HG03378 (cell line): ENCODE measurements at regions not wholly inside any gene's neighbourhood (a gene's known extent, or its start where the extent isn't known, plus 50 kb on each side); places are given as distances from the start of the nearest gene placed in this dataset.
"Not testable (repeated sequence)": the region's sequence is repeated elsewhere in the genome, so short reads cannot be mapped to it uniquely, and the experiment has no call there.

Source experiments
- ATAC-seq: cut with Tn5 transposase; IDR thresholded peaks from one replicate; pipeline ENCODE4 v1.9.1; 2021; ENCODE audit warnings: mild to moderate bottlenecking, moderate library complexity; ENCODE audit not compliant: unreplicated experiment

DNA sequence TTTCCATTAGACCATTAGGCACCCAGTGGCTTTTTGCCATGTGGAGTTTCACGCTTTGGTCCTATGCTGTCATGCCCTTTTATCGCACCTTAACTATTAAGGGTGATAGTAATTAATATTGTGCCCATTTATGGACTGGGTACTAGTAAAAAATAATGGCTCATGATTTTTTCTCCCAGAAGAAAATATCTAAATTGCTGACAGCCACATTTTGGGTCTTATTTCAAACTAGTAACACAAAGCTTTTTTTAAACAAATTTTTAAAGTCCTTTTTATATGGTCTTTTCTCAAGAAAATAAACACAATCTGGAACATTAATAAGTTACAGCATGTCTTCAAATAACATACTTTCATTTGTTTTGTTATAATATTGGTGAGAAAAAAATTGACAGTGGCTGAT, 179.7 kb downstream of the ANKRD7 start:
- no peak for ATAC-seq

DNA sequence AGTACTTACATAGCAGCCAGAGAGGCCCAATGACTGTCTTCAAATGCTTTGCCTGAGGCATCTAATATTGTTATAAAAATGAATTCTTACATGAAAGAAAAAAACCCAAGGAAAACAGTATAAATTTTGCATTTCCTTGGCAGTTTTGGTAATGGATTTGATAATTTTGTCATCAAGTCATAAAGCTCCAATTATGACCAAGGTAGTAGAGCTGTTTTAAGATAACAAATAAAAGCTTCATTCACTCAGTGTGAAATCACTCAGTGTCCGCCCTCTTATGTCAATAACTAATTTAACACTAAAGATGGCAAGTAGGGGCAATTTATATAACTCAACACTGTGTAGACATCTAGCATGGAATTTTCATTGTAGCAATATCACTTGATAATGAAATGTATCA, 193.9 kb downstream of the ANKRD7 start:
- no peak for ATAC-seq

DNA sequence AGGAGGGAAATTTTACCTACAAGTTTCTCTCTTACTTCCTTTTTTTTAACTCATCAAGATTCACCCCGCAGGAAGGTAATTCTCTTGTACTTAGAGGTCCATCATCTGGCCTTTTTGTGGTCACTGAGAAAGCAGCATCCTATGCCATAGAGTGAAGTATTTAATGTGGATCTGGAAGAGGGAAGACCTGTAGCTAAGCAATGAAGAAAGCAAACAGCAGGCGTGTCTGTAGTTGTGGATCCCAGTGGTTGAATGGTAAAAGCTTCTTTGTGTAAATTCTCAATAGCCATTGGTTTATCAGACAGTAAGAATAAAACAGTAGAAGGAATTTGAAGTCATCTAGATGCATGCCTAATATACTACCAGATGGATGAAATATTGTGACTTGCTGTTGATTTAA, 196.4 kb downstream of the ANKRD7 start:
- no peak for ATAC-seq

DNA sequence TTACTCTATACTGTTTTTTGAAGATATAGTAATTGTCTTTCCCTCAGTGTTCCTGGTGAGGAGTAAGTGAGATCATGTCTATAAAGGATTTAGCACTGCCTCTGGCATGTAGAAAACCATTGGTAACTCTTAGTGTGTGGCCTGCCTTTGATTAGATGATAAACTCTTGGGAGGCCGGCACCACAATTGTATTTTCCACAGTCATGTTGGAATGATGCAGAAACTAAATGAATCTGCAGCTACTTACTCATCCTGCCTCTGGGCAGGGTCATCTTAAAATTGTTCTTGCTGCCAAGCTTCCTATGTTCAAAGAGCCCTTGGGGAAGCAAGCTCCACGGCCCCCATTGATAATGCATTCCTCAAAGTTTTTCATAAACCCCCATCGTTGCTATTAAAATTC, 204.6 kb downstream of the ANKRD7 start:
- no peak for ATAC-seq

DNA sequence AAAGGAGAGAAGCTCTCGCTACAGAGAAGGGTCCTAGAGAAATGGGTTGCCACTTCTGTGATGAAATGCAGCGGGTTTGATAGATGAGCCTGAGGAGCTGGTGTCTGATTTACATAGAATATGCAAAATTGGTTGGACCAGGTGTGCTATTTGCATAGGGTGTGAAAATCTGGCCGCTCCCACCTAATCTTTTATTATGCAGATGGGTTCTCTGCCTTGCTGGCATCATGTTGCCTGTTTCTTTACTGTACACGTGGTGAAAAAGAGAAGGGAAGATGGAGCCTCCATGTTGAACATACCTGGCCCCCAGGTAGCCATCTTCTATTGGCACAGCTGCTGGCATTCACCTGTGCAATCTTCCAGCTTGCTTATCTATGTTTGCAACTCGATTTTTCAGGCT, 212.2 kb downstream of the ANKRD7 start:
- ATAC-seq, result no peak

DNA sequence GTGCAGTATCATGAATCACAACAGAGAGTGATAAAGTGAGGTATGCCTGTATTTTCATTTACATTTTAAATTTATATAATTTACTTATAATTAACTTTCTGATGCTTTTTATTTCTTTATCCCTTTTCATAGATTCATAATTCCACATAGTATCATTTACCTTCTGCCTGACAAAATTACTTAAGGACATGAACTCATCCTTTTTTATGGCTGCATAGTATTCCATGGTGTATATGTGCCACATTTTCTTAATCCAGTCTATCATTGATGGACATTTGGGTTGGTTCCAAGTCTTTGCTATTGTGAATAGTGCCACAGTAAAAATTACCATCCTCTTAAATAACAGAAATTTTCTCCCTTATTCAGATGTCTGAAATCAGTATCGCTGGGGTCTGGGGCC, 224.5 kb downstream of the ANKRD7 start:
- not testable (repeated sequence) for ATAC-seq

DNA sequence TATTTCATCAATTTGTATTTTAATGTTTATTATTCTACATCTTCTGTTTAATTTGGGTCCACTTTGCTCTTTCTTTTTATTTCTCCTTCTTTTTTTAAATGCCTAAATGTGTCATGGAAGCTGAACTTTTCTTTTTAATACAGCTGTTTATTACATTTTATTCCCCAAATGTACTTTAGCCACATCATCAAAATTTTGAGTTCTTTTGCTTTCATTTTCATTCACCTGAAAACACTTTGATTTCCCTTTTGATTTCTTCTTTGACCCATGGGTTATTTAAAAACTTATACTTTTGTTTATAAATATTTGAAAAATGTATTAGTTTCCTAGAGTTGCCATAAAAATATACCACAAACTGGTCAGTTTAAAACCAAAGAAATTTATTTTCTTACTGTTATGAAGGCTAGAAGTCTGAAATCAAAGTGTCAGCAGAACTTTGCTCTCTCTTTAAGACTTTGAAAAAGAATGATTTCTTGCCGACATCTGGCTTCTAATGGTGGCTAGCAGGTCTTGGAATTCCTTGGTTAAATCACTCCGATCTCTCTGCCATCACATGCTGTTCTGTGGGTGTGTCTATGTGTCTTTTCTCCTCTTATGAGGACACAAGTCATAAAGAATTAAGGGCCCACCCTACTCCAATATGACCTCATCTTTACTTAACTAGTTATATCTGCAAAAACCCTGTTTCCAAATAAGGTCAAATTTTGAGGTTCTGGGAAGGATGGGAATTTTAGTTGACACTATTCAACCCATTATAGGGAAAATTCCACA, 225.5 kb downstream of the ANKRD7 start:
- ATAC-seq, result no peak

DNA sequence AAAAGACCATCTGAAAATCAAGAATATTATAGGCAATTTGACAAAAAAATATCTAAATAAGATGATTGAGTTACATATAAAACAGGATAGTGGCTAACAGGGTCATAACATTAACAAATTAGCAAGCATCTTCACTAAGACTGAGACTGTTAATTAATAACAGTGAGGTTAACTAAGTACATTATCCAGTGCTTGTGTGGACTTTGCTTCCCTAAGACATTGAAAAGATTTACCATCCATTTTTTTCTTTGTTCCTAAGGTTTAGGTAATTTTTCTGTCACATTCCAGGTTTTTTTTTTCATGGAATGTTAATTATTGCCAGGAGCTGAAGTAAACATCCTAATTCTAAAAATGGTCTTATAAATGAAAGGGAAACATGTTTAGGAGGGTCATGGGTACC, 227.6 kb downstream of the ANKRD7 start:
- no peak for ATAC-seq

DNA sequence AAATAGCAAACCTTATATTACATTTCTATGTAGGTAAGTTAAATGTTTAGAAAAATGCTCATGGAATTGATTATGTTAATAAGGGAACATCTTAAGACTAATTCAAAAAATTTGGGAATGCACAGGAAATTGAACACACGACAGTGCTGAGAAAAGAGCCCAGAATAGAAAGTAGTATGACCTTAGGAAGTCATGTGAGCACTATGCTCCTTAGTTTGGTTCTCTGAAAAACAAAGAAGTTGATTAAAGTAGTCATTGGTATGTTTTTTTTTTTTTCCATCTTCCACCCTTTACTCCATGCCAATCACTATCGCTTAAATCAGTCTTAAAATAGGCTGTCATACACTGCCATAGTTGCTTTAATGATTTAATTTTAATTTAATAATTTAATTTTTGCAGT, 242.9 kb downstream of the ANKRD7 start:
- no peak for ATAC-seq

DNA sequence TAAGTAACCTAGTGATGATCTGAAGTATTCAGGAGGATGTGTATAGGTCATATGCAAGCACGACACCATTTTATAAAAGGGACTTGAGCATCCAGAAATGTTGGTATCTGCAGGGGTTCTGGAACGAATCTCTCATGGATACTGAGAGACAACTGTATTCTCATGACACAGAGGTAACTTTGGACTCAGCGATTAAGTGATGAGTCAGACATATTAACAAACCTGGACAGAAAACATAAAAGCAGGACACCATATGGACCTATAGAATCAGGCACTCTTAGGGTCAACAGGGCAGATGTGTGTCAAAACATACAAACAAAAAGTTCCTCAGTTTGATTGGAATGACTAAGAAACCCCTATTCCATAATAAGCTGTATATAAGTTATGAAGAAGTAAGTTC, 248.1 kb downstream of the ANKRD7 start:
- no peak for ATAC-seq

DNA sequence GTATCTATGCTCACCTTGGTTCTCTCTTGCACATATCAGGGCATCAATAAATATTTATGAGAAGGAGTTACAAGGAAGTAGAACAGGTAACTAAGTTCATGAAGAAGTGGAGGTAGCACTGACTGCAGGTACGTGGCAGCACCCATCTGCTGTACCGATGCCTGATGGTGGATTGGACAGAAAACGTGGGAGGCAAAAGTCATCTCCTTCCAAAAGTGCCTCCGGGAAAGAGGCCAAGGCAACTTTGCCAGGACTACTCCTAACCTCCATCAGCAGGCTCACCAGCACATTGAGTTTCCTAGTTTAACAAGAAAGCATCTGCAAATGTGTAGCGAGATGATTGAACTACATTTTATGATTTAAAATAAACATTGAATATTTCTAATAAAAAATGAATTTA, 248.8 kb downstream of the ANKRD7 start:
- ATAC-seq, result no peak

DNA sequence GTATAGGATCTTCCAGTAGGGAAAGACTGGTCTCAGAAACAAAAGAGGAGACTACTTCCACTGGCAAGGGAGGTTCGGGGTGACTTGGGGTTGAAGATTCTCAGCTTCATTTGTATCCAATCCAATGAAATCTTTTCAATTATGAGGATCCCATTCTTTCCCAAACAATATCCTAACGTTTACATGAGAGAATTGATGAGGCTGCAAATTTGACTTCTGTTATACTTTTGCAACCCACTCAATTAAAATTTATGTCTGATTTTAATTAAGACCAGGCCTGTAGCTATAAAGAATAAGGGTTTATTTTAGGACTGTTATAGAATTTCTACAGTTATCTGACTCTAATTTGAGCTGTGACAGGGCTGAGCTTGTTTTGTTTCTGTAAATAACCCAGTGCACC, 251.5 kb downstream of the ANKRD7 start:
- ATAC-seq, result no peak

DNA sequence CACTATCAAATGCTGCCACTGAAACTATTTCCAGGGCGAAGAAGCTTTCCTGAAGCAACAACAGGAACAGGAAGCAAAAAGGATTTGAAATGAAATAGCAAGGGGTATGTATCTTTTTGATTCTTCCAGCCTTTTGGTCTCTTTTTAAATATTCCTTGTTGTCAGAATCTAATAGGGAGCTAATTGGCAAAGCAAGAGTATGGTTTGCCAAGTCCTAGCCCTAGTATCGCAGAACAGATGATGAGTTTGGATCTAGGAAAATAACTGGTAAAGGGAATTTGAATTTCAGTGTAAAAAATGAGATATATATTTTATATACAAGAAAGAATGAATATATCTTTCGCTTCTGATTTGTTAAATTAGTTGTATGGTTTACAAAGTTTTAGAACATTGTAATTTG, 252.5 kb downstream of the ANKRD7 start:
- no peak for ATAC-seq

DNA sequence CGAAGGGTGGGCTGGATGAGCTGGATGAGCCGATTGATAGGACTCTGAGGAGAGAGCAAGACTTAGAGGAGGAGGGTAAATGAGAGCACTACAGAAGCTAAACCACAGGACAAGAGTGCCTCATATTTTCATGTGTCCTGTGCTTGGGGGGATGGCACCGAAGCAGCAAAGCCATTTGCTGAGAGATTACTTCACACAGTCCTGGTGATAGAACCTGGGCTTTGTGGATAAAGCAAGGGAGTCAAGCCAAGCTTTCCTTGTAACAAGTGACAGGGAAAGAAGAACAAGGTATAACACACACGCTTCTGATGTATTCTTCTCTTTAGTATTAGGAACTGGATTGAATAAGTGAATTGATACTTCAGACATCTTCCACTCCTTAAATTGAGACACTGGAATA, 253.7 kb downstream of the ANKRD7 start:
- no peak for ATAC-seq

DNA sequence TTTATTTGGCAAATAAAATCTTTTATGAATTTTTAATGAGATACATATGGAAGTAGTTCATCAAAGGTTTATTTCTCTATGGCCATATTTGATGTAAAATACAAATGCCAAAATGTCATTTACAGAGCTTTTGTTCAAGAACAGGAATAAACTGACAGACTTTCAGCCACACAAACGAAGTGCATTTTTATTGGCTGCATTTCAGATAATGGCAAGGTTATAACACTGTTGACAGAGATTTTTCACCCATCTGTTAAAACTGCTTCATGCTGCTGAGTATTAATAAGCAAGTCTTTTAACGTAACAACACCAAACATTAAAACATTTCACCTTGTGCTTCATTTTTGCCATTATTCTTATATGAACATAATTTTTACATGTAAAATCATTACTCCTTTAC, 254.4 kb downstream of the ANKRD7 start:
- no peak for ATAC-seq

DNA sequence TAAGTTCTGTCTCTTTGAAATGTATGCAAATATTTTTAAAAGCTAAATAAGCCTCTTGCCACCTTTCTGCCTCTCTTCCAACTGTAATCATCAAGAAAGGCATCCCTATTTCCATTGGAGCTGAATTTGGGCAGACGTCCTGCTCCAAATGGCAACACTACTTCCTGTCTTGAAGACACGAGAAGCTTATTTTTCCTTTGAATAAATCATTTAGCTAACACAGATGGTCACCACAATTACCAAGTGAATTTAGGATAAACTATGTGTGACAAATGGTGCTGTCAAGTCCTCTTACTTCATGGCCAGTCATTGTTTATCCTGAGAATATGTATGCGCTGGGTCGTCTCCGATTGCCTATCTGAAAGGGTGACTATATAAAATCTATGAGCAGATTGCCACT, 268.0 kb downstream of the ANKRD7 start:
- no peak for ATAC-seq

DNA sequence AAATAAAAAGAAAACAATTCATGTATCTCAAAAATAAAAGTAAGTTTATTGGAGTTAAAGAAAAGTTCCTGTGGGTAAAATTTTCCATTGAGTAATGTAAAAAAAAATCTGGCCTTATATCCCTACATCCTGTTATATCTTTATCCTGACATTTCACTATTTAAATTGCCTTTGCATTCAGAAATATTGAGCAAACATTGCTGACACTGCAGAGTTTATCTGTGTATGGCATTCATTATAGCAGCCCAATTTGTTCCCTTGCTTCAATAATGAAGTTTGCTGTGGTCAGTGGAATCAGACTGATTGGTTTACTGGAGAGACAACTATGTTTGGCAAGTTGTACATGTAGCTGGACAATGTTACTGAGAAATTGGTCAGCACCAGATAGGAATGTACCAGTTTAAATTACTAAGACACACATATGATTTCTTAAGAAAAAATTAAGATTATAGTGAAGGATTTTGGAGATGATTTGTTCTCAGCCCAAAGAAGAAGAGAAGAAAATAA, 271.7 kb downstream of the ANKRD7 start:
- ATAC-seq, result no peak

DNA sequence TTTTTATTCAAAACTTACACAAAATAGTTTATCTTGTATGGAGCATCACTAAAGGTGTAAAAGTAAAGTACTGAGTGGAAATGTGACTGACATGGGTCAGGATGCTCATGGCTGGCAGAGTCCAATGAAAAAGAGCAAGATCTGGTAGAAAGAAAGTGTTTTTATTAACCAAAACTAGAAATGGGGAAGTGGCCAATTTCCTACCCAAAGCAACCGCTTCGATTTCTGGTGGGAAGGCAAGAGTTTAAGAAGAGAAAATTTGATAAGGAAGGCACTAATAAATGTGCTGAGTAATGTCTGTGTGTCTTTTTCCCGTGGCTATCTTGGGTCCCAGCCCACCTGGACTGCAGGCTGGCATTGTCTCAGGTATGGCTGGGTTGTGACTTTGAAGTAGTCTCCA, 277.7 kb downstream of the ANKRD7 start:
- ATAC-seq, result no peak

DNA sequence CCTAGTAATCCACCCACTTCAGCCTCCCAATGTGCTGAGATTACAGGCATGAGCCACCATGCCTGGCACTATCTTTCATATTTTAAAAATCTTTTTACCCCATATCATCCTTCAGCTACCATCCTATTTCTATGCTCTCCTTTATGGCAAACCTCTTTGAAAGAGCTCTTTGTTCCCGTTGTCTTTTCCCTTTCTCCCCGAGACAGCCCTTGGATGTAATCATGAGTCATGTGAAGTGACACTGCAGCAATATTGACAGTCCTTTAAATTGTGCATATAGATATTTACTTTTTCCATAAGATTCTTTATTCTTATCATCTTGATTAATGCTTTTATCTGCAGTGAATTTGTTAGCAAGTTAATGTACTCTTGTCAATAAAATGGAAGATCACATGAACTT, 286.6 kb downstream of the ANKRD7 start:
- no peak for ATAC-seq

DNA sequence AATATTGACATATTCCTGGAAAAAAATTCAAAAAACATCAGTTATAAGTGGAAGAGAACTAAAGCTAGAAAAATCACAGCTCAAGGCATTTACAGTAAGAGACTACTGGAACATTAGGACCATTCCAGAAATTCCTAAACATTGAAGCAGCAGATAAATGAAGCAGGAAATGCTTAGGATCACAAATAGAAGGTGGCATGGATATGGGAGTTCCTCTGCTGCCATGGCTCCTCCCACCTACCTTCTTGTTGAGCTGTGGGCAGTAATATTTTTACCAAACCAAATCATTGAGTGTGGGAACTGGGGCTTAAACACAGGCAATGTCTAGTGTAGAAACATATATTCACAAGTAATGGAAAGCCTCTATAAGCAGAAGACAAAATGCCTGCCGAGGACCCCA, 292.8 kb downstream of the ANKRD7 start:
- no peak for ATAC-seq

DNA sequence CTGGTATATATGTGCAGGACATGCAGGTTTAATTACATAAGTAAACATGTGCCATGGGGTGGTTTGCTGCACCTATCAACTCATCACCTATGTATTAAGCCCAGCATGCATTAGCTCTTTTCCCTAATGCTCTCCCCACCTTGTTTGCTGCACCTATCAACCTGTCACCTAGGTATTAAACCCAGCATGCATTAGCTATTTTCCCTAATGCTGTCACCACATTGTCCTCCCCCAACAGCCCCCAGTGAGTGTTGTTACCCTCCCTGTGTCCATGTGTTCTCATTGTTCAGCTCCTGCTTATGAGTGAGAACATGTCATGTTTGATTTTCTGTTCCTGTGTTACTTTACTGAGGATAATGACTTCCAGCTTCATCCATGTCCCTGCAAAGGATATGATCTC, 300.5 kb downstream of the ANKRD7 start:
- ATAC-seq, result no peak

DNA sequence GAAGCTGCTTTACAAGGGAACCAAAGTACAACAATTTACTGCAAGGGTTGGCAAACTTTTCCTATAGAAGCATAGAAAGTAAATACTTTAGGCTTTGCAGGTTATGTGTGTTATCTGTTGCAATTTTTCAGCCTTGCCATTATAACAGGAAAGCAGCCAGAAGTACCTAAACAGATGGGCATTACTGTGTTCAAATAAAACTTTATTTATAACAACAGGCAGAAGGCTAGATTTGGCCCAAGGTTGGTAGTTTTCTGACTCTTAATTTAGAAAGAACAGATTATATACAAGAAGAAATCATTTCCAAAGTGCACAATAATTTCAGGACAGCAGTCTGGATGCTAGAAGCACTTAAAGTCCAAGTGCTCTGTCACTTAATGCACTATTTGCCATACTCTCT, 307.1 kb downstream of the ANKRD7 start:
- no peak for ATAC-seq

DNA sequence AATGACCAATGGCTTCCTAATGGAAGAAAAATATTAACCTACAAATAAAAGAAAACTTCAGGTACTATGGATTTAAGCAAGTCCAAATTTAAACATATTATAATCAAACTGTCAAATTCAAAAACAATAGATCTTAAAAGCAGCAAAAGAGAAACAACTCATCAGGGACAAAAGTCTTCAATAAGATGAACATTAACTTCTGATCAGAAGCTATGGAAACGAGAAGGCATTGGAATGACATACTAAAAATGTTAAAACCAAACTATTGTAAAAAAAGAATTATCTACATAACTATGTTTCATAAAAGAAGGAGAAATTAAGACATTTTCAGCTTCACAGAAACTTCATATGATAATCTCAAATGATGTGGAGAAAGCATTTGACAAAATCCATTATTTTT, 334.7 kb downstream of the ANKRD7 start:
- no peak for ATAC-seq
